ENCODE measurements at regions not wholly inside any gene's neighbourhood (a gene's known extent, or its start where the extent isn't known, plus 50 kb on each side); places are given as distances from the start of the nearest gene placed in this dataset.

- DNase-seq (ENCODE audit: low read depth): no peak
- H3K4me3 ChIP-seq (ENCODE audit: low read length): no peak overlapping the region
- TF ChIP-seq, protein P1, sequence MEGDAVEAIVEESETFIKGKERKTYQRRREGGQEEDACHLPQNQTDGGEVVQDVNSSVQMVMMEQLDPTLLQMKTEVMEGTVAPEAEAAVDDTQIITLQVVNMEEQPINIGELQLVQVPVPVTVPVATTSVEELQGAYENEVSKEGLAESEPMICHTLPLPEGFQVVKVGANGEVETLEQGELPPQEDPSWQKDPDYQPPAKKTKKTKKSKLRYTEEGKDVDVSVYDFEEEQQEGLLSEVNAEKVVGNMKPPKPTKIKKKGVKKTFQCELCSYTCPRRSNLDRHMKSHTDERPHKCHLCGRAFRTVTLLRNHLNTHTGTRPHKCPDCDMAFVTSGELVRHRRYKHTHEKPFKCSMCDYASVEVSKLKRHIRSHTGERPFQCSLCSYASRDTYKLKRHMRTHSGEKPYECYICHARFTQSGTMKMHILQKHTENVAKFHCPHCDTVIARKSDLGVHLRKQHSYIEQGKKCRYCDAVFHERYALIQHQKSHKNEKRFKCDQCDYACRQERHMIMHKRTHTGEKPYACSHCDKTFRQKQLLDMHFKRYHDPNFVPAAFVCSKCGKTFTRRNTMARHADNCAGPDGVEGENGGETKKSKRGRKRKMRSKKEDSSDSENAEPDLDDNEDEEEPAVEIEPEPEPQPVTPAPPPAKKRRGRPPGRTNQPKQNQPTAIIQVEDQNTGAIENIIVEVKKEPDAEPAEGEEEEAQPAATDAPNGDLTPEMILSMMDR (conservative IDR thresholded peaks at IDR 0.05; ENCODE audit: low read depth, low read length): no peak
Observed at GRCh38 chr2:198400999-198401398, 596.6 kb downstream of the PLCL1 start.

DNA sequence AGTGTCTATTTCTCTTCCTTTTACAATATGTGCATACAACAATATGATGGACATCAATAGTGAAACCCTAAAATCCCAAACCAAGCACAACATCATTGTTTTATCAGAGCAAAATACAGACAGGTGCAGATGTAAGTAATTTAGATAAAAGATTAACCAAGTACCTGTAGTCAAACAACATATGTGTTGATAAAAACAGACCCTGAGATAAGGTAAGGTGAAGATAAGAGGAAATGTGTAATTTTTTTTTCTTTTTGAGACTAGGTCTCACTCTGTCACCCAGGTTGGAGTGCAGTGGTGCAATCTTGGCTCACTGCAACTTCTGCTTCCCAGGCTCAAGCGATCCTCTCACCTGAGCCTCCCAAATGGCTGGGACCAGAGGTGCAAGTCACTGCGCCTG lies 589.8 kb downstream of the PLCL1 start:
- H3K4me3 ChIP-seq (ENCODE audit: low read length): no peak overlapping the region
- no peak for DNase-seq (ENCODE audit: low read depth)
- TF ChIP-seq, protein P1 (conservative IDR thresholded peaks at IDR 0.05; ENCODE audit: low read depth, low read length): no peak

- no peak for DNase-seq (ENCODE audit: low read depth)
- TF ChIP-seq, protein P1 (conservative IDR thresholded peaks at IDR 0.05; ENCODE audit: low read depth, low read length): no peak
- H3K4me3 ChIP-seq (ENCODE audit: low read length): no peak overlapping the region
Observed at GRCh38 chr2:198390670-198391069, 586.3 kb downstream of the PLCL1 start.

GRCh38 chr2:198387677-198388076 lies 583.3 kb downstream of the PLCL1 start:
- DNase-seq (ENCODE audit: low read depth): no peak
- TF ChIP-seq, protein P1 (conservative IDR thresholded peaks at IDR 0.05; ENCODE audit: low read depth, low read length): no peak
- no peak overlapping the region for H3K4me3 ChIP-seq (ENCODE audit: low read length)

DNA sequence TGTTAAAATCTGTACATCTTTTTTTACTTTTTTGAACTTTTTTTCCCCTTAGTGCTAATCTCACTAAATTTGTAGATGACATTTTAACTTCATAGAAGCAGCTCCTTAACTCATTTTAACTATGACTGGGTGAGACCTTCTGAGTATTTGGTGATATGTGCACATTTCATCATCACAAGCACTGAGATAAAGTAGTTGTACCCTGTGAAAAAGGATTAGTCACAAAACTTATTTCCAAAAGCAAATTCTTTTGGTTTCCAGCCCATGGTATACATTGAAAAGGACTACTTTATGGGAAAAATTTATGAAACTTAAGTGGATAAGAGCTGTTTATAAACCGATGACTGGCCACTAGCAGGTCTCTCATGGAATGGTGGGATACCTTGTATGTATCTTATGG lies 581.5 kb downstream of the PLCL1 start:
- TF ChIP-seq, protein P1 (conservative IDR thresholded peaks at IDR 0.05; ENCODE audit: low read depth, low read length): no peak

DNA sequence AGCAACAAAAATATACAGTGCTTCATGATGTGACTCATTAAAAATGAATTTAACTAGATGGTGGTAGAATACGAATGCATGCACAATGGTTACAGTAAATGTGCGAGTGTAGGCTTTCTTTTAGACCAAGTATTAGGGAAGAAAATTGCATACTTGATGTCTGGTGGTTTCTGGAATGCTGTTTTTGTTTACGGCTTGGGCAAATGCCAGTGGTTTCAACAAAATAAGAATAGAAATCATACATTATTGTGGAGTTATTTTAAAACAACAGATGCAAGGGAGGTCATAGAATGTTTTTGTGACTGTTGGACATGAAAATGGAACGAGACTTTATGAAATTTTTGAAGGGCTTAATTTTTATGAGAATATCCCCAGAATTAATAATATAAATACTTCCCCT lies 580.9 kb downstream of the PLCL1 start:
- no peak for DNase-seq (ENCODE audit: low read depth)
- H3K4me3 ChIP-seq (ENCODE audit: low read length): no peak overlapping the region

More for the DNA sequence above, 581.5 kb downstream of the PLCL1 start:
- no peak for DNase-seq (ENCODE audit: low read depth)
- no peak overlapping the region for H3K4me3 ChIP-seq (ENCODE audit: low read length)

GRCh38 chr2:198383392-198383791 lies 579.0 kb downstream of the PLCL1 start:
- no peak overlapping the region for H3K4me3 ChIP-seq (ENCODE audit: low read length)
- TF ChIP-seq, protein P1 (conservative IDR thresholded peaks at IDR 0.05; ENCODE audit: low read depth, low read length): no peak
- no peak for DNase-seq (ENCODE audit: low read depth)

More for the DNA sequence above, 580.9 kb downstream of the PLCL1 start:
- TF ChIP-seq, protein P1 (conservative IDR thresholded peaks at IDR 0.05; ENCODE audit: low read depth, low read length): no peak

All from retinal pigment epithelial cell (primary cell).